HS-5 (cell line): ENCODE measurements at regions not wholly inside any gene's neighbourhood (a gene's known extent, or its start where the extent isn't known, plus 50 kb on each side); places are given as distances from the start of the nearest gene placed in this dataset.
"Not testable (repeated sequence)": the region's sequence is repeated elsewhere in the genome, so short reads cannot be mapped to it uniquely, and the experiment has no call there.

ENCODE experiments used
- DNase-seq: peaks from one replicate; pipeline ENCODE4 v3.0.0-alpha.2; 2012; ENCODE audit warnings: low read depth

GRCh38 chr3:78313332-78313731 is 1273.4 kb downstream of the ROBO2 start:
- DNase-seq = no peak

- DNase-seq = no peak
Measured at GRCh38 chr3:78314327-78314726, 1274.4 kb downstream of the ROBO2 start.

- no peak for DNase-seq
Measured at GRCh38 chr3:78317774-78318173, 1277.9 kb downstream of the ROBO2 start.

- DNase-seq = no peak
Measured at GRCh38 chr3:78322780-78323179, 1282.9 kb downstream of the ROBO2 start.

- no peak for DNase-seq
Measured at GRCh38 chr3:78337801-78338211, 1297.9 kb downstream of the ROBO2 start.

GRCh38 chr3:78338405-78338804 is 1298.5 kb downstream of the ROBO2 start:
- DNase-seq = no peak

- DNase-seq = no peak
Measured at GRCh38 chr3:78343221-78343620, 1303.3 kb downstream of the ROBO2 start.

GRCh38 chr3:78344267-78344666 is 1304.4 kb downstream of the ROBO2 start:
- DNase-seq = not testable (repeated sequence)

GRCh38 chr3:78344918-78345317 is 1305.0 kb downstream of the ROBO2 start:
- no peak for DNase-seq

GRCh38 chr3:78347176-78347575 is 1307.3 kb downstream of the ROBO2 start:
- no peak for DNase-seq

GRCh38 chr3:78348664-78349063 is 1308.8 kb downstream of the ROBO2 start:
- no peak for DNase-seq

- DNase-seq = no peak
Measured at GRCh38 chr3:78349571-78349970, 1309.7 kb downstream of the ROBO2 start.

GRCh38 chr3:78351334-78351733 is 1311.4 kb downstream of the ROBO2 start:
- no peak for DNase-seq

GRCh38 chr3:78353231-78353630 is 1313.3 kb downstream of the ROBO2 start:
- no peak for DNase-seq

- no peak for DNase-seq
Measured at GRCh38 chr3:78360849-78361248, 1321.0 kb downstream of the ROBO2 start.

- no peak for DNase-seq
Measured at GRCh38 chr3:78368636-78369345, 1328.9 kb downstream of the ROBO2 start.

- no peak for DNase-seq
Measured at GRCh38 chr3:78390221-78390620, 1350.3 kb downstream of the ROBO2 start.

GRCh38 chr3:78398401-78398800 is 1358.5 kb downstream of the ROBO2 start:
- no peak for DNase-seq

- DNase-seq = no peak
Measured at GRCh38 chr3:78402720-78403119, 1362.8 kb downstream of the ROBO2 start.

- DNase-seq = no peak
Measured at GRCh38 chr3:78405745-78406144, 1362.1 kb downstream of the ROBO1 start.

GRCh38 chr3:78406396-78406795 is 1361.4 kb downstream of the ROBO1 start:
- DNase-seq = no peak

GRCh38 chr3:78410077-78410476 is 1357.7 kb downstream of the ROBO1 start:
- DNase-seq = no peak

- DNase-seq = no peak
Measured at GRCh38 chr3:78414261-78414660, 1353.5 kb downstream of the ROBO1 start.

GRCh38 chr3:78420611-78421010 is 1347.2 kb downstream of the ROBO1 start:
- DNase-seq = no peak
